ENCODE measurements at regions not wholly inside any gene's neighbourhood (a gene's known extent, or its start where the extent isn't known, plus 50 kb on each side); places are given as distances from the start of the nearest gene placed in this dataset.

DNA sequence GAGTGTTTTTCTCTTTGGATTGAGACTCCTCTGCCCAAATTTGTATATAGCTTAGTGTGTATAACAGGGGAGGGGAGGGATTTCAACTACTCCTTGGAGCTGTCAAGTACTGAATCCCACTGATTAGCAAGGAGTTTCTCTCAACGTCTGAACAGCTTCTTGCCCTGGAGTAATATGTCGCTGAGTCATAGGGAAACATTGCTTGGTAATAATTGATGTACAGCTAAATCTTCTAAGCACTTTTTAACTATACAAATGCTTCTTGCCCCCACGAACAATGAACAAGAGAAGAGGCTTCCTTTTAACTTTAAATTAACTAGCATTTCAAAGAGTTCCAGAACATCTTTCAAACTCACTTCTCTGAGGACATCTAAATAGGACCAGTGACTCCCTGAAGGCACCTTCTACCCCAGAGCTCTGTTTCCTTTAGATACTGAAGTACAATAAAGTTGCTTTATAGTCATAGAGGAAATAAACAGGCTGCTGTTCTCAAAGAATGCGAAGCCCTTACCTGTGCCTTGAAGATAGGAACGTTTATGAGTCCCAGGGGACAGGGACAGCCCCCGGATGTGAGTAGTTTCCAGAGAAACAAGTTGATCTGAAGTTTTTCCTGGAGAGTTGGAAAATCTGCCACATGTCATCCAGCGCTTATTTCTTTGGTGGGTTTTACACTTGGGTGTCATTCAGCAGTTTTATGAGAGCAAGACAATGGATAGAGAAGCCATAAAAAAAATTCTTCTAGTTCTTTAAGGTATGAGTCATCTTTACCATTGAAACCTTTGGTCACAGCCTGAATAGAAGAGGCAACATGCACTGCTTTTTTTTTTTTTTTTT lies 462.5 kb upstream of the BTBD3 start:
- TF ChIP-seq, protein P1, sequence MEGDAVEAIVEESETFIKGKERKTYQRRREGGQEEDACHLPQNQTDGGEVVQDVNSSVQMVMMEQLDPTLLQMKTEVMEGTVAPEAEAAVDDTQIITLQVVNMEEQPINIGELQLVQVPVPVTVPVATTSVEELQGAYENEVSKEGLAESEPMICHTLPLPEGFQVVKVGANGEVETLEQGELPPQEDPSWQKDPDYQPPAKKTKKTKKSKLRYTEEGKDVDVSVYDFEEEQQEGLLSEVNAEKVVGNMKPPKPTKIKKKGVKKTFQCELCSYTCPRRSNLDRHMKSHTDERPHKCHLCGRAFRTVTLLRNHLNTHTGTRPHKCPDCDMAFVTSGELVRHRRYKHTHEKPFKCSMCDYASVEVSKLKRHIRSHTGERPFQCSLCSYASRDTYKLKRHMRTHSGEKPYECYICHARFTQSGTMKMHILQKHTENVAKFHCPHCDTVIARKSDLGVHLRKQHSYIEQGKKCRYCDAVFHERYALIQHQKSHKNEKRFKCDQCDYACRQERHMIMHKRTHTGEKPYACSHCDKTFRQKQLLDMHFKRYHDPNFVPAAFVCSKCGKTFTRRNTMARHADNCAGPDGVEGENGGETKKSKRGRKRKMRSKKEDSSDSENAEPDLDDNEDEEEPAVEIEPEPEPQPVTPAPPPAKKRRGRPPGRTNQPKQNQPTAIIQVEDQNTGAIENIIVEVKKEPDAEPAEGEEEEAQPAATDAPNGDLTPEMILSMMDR (IDR thresholded peaks at IDR 0.05; ENCODE audit: borderline replicate concordance), result no peak
- Histone ChIP-seq H3K27ac (replicated peaks) (peak overlapping the region; percentile 45), H3K4me3 (no peak overlapping the region), H3K36me3 (no peaks in the 10 kb centered on the region), H3K27me3 (ENCODE audit: low read depth) (no peaks in the 10 kb centered on the region), H3K4me1 (peaks cover 6% of the 10 kb centered on the region), H3K9me3 (replicated peaks) (no peaks in the 10 kb centered on the region)
- no peak for DNase-seq
- intact Hi-C loops (cut with micrococcal nuclease), result no loop called here

DNA sequence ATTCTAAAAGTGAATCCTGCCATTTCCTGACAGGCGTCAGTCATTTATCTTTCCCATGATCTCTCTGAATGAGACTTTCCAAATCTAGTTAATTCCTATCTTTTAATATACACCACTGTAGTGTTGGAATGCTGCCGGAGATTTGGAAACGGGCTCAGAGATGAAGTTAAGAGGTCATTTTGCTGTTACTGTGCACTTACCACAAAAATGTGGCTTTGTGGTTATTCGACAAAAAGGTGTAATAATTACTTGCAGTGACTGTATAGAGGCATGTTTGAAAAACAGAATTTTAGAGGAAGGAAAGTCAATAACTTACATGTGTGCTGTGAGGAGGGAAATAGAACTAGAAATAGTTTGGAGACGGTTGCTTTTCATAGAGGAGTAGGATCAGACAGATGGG lies 460.2 kb upstream of the BTBD3 start:
- intact Hi-C loops (cut with micrococcal nuclease), result no loop called here
- H3K27ac ChIP-seq (replicated peaks), result no peak overlapping the region
- TF ChIP-seq, protein P1 (IDR thresholded peaks at IDR 0.05; ENCODE audit: borderline replicate concordance), result no peak

DNA sequence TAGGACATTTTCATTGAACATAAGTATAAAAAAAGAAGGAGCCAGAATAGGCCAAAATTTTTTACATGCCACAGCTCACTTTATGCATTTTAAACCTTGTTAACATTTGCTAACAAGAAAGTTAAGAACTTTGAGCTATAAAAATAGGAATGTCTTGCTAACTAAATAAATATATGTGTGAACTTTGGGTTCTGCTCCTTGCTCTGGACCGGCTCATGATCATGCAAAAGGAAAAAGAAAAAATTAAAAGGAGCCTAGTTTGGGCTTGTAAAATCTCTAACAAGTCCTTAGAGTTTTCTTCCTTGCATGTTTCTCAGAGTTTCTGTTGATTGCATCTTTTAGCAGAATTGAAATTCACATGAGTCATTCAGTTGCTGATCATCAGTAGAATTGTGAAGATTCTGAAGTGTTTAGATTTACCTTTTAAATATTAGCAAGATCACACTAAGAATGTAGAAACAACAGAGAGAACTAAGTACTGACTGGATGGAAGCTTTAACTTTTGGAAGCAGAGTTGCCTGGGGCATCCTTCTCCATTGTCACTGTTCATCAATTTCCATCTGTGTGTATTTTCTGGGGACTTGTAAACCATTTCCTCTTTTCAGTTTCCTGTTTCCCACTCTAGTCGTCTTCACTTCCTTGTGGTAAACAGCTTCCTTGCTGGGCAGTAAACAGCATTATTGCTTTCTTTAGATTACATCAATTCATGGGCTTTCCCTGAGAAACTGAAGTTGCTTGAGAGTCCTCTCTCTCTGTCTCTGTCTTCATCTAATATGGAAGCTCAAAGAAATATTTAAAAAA lies 458.4 kb upstream of the BTBD3 start:
- intact Hi-C loops (cut with micrococcal nuclease), result no loop called here
- H3K36me3 ChIP-seq, result no peaks in the 10 kb centered on the region
- peaks cover 6% of the 10 kb centered on the region for H3K4me1 ChIP-seq
- no peak overlapping the region for H3K27ac ChIP-seq (replicated peaks)
- H3K9me3 ChIP-seq (replicated peaks), result peaks cover 10% of the 10 kb centered on the region
- no peak overlapping the region for H3K4me3 ChIP-seq
- TF ChIP-seq, protein P1 (IDR thresholded peaks at IDR 0.05; ENCODE audit: borderline replicate concordance), result no peak
- no peaks in the 10 kb centered on the region for H3K27me3 ChIP-seq (ENCODE audit: low read depth)
- DNase-seq, result no peak

More for the DNA sequence above, 460.2 kb upstream of the BTBD3 start:
- H3K9me3 ChIP-seq (replicated peaks), result no peaks in the 10 kb centered on the region
- H3K36me3 ChIP-seq, result no peaks in the 10 kb centered on the region
- DNase-seq, result no peak
- no peaks in the 10 kb centered on the region for H3K27me3 ChIP-seq (ENCODE audit: low read depth)
- H3K4me3 ChIP-seq, result no peak overlapping the region
- H3K4me1 ChIP-seq, result peaks cover 6% of the 10 kb centered on the region

DNA sequence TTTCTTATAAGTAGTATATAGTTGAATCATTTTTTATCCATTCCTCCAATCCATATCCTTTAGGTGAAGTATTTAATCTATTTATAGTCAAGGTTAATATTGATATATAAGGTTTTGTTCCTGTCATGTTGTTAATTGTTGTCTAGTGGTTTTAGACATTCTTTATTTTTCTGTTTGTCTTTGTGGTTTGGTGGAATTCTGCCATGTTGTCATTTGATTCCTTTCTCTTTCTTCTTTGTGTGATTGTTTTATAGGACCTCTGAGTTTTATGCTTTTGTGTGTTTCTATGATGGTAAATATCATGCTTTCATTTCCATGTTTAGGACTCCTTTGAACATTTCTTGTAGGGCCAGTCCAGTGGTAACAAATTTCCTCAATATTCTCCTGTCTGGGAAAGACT lies 450.3 kb upstream of the BTBD3 start:
- DNase-seq, result no peak
- intact Hi-C loops (cut with micrococcal nuclease), result no loop called here
- Histone ChIP-seq H3K27ac (replicated peaks) (no peak overlapping the region), H3K4me1 (no peaks in the 10 kb centered on the region), H3K36me3 (no peaks in the 10 kb centered on the region), H3K4me3 (no peak overlapping the region), H3K9me3 (replicated peaks) (peaks cover 27% of the 10 kb centered on the region), H3K27me3 (ENCODE audit: low read depth) (no peaks in the 10 kb centered on the region)
- TF ChIP-seq, protein P1 (IDR thresholded peaks at IDR 0.05; ENCODE audit: borderline replicate concordance), result no peak

DNA sequence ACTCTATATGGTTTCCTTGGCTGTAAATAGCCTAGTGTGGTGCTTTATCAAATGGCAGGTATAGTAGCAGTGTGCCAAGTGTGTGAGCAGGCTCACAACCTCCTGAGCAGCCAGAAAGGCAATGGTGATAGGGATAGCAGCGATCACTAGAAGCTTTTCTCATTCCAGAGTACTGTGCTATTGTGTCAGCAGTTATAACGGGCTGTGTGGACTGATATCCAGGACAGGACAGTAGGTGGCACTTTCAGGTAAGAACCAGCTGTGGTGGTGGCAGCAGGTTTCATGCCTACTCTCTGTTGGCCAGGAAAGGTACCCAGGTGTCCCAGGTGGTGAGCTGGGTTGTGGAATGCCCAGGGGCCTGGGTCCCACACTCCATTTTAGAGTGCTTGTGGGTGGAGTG lies 448.8 kb upstream of the BTBD3 start:
- DNase-seq, result no peak
- Histone ChIP-seq H3K36me3 (no peaks in the 10 kb centered on the region), H3K4me1 (no peaks in the 10 kb centered on the region), H3K27me3 (ENCODE audit: low read depth) (no peaks in the 10 kb centered on the region), H3K27ac (replicated peaks) (no peak overlapping the region), H3K4me3 (no peak overlapping the region), H3K9me3 (replicated peaks) (peaks cover 21% of the 10 kb centered on the region)
- intact Hi-C loops (cut with micrococcal nuclease), result no loop called here
- TF ChIP-seq, protein P1 (IDR thresholded peaks at IDR 0.05; ENCODE audit: borderline replicate concordance), result no peak
